VCaP (cell line): ENCODE measurements at regions not wholly inside any gene's neighbourhood (a gene's known extent, or its start where the extent isn't known, plus 50 kb on each side); places are given as distances from the start of the nearest gene placed in this dataset.

Experiments
- H3K27ac ChIP-seq: fragments of 450-650 bp; 2 replicates; pipeline ENCODE4 v1.5.1; 2017
- CTCF ChIP-seq: fragments of 450-650 bp; conservative IDR thresholded peaks from 2 replicates; pipeline ENCODE4 v1.5.1; 2017; ENCODE audit warnings: mild to moderate bottlenecking, moderate library complexity

GRCh38 chr18:61272793-61273192 lies 60.4 kb upstream of the CDH20 start:
- H3K27ac ChIP-seq, result no peak overlapping the region
- TF ChIP-seq CTCF, result no peak

GRCh38 chr18:61273533-61273932 lies 59.7 kb upstream of the CDH20 start:
- no peak overlapping the region for H3K27ac ChIP-seq
- no peak for TF ChIP-seq CTCF

GRCh38 chr18:61274416-61274960 lies 58.7 kb upstream of the CDH20 start:
- no peak for TF ChIP-seq CTCF

GRCh38 chr18:61277808-61278207 lies 55.4 kb upstream of the CDH20 start:
- no peak for TF ChIP-seq CTCF
- H3K27ac ChIP-seq, result no peak overlapping the region

More at GRCh38 chr18:61274416-61274960, 58.7 kb upstream of the CDH20 start:
- no peak overlapping the region for H3K27ac ChIP-seq

GRCh38 chr18:61281431-61281830 lies 51.8 kb upstream of the CDH20 start:
- TF ChIP-seq CTCF, result no peak

GRCh38 chr18:61282926-61283325 lies 50.3 kb upstream of the CDH20 start:
- H3K27ac ChIP-seq, result no peak overlapping the region
- no peak for TF ChIP-seq CTCF

More at GRCh38 chr18:61281431-61281830, 51.8 kb upstream of the CDH20 start:
- no peak overlapping the region for H3K27ac ChIP-seq
